ENCODE measurements at regions not wholly inside any gene's neighbourhood (a gene's known extent, or its start where the extent isn't known, plus 50 kb on each side); places are given as distances from the start of the nearest gene placed in this dataset.
A peak's percentile ranks its signal among the peaks of the same experiment; 100 is the strongest.

DNA sequence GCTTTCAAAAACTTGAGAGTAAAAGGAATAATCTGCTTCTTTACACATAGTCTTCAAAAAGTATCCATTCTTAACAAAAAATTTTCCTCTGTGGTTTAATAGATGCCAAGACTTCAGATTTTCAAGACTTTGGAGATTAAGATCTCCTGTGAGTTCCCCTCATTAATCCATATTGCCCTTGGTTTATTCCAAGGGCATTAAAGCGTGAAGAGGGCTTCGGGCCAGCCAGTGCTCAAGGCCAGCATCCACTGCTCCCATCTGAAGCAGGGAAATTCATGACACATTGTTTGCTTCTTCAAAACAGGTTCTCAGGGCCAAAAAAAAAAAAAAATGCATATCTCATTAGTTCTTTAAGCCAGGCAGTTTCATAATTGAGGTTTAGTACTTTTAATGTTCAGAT, 137.3 kb upstream of the RHOBTB1 start:
- intact Hi-C loops (cut with DNase I, micrococcal nuclease), result no loop called here
- no peak for TF ChIP-seq CTCF (IDR thresholded peaks at IDR 0.05)
- DNase-seq (no peak), ATAC-seq (no peak)
- Histone ChIP-seq H3K36me3 (ENCODE audit: low read depth) (no peaks in the 10 kb centered on the region), H3K9me3 (no peaks in the 10 kb centered on the region), H3K4me3 (no peak overlapping the region), H3K4me1 (ENCODE audit: low read depth) (no peaks in the 10 kb centered on the region)

DNA sequence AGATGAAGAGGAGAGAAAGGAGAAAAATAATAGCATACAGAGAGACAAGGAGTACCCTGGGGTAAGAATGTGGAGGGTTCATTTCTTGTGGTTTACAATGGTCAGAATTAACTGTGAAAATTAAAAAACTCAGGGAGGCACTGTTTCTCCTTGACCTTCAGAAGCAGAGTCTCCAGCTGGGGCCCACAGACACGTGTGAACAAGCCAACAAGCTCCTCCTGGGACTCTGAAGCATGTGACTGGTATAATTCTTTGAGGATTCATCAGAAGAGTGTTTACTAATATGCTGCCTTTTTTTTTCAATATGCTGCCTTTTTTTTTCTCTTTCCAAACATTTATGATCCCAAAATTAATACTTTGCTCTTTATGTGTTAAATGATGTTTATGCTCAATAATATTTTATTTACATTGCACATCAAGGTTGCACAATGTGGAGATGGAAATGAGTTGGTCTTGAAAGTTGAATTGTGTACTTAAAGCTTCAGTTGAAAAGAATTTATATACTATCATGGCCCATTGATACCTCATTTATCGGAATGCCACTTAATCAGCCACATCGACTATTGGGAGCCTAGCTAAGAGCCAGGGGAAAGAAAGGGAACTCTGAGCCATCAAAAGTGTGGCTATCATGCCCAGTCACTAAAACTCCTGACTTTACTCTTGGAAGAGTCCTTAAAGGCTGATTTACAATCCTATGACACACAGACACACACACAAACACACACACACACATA, 134.7 kb upstream of the RHOBTB1 start:
- H3K4me3 ChIP-seq, result no peak overlapping the region
- DNase-seq (no peak), ATAC-seq (no peak)
- no peaks in the 10 kb centered on the region for H3K36me3 ChIP-seq (ENCODE audit: low read depth)
- no peaks in the 10 kb centered on the region for H3K4me1 ChIP-seq (ENCODE audit: low read depth)
- intact Hi-C loops (cut with DNase I, micrococcal nuclease), result no loop called here
- no peaks in the 10 kb centered on the region for H3K9me3 ChIP-seq
- no peak for TF ChIP-seq CTCF (IDR thresholded peaks at IDR 0.05)

- no peak for TF ChIP-seq CTCF (IDR thresholded peaks at IDR 0.05)
- no peaks in the 10 kb centered on the region for H3K4me1 ChIP-seq (ENCODE audit: low read depth)
- intact Hi-C loops (cut with DNase I, micrococcal nuclease), result no loop called here
- no peaks in the 10 kb centered on the region for H3K9me3 ChIP-seq
- DNase-seq, result no peak
- no peak overlapping the region for H3K4me3 ChIP-seq
- no peaks in the 10 kb centered on the region for H3K36me3 ChIP-seq (ENCODE audit: low read depth)
- ATAC-seq, result peak; percentile 20
These were observed 132.7 kb upstream of the RHOBTB1 start for GRCh38 chr10:61076572-61077114.

DNA sequence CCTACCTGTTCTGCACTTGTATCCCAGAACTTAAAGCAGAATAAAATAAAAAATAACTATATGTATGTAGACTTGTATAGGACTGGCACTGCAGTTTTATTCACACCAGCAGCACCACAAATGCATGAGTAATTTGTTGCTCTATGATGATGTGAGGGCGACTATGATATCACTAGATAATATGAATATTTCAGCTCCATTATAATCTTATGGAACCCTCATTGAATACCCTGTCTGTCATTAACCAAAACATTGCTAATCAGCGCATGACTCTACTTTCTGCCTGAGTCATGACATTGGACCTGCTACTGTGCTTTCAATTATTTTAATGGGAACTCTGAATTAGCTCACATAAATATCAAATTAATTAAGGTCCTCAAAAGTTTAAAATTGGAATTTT, 129.4 kb upstream of the RHOBTB1 start:
- ATAC-seq (no peak), DNase-seq (no peak)
- H3K9me3 ChIP-seq, result no peaks in the 10 kb centered on the region
- no peaks in the 10 kb centered on the region for H3K36me3 ChIP-seq (ENCODE audit: low read depth)
- no peaks in the 10 kb centered on the region for H3K4me1 ChIP-seq (ENCODE audit: low read depth)
- intact Hi-C loops (cut with DNase I, micrococcal nuclease), result no loop called here
- no peak overlapping the region for H3K4me3 ChIP-seq
- TF ChIP-seq CTCF (IDR thresholded peaks at IDR 0.05), result no peak

DNA sequence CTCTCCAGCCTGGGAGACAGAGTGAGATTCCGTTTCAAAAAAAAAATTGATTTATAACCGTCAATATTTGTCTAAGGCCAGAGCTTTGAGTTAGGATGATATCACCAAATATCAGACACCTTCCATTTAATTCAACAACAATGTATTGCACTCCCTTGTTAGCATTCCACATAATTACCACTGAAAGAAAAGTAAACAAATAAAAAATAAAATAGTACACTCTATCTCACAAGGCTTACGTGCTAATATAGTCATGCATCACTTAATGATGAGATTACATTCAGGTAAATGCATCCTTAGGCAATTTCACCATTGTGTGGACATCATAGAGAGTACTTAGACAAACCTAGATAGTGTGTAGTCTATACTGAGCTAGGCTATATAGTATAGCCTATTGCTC, 127.6 kb upstream of the RHOBTB1 start:
- Histone ChIP-seq H3K4me3 (no peak overlapping the region), H3K36me3 (ENCODE audit: low read depth) (no peaks in the 10 kb centered on the region), H3K4me1 (ENCODE audit: low read depth) (no peaks in the 10 kb centered on the region), H3K9me3 (no peaks in the 10 kb centered on the region)
- no peak for DNase-seq
- no peak for ATAC-seq
- no peak for TF ChIP-seq CTCF (IDR thresholded peaks at IDR 0.05)
- intact Hi-C loops (cut with DNase I, micrococcal nuclease), result no loop called here

All from mucosa of descending colon (tissue), 3 donors.